HG03439 (cell line): ENCODE measurements at regions not wholly inside any gene's neighbourhood (a gene's known extent, or its start where the extent isn't known, plus 50 kb on each side); places are given as distances from the start of the nearest gene placed in this dataset.

Experiments
- ATAC-seq: cut with Tn5 transposase; IDR thresholded peaks from one replicate; pipeline ENCODE4 v1.9.1; 2021; ENCODE audit warnings: mild to moderate bottlenecking, moderate library complexity; ENCODE audit not compliant: unreplicated experiment

DNA sequence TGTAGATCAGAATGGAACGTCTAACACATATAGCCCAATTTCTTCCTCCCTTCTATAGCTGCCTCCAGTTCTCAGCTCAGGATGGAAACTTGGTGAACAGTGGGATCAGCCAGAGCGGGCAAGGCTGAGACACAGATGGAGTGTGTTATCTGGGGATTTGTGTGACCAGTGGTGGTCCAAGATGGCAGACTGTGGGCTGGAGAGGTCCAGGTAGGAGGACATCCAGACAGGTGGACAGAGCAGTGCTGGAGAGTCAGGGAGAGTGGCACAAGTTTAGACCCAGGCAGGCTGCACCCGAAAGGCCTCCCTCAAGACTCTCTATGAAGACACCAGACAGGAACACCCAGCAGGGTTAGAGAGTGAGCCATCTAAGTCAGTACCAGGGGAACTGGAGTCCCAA, 116.1 kb upstream of the CPSF6 start:
- ATAC-seq = no peak

DNA sequence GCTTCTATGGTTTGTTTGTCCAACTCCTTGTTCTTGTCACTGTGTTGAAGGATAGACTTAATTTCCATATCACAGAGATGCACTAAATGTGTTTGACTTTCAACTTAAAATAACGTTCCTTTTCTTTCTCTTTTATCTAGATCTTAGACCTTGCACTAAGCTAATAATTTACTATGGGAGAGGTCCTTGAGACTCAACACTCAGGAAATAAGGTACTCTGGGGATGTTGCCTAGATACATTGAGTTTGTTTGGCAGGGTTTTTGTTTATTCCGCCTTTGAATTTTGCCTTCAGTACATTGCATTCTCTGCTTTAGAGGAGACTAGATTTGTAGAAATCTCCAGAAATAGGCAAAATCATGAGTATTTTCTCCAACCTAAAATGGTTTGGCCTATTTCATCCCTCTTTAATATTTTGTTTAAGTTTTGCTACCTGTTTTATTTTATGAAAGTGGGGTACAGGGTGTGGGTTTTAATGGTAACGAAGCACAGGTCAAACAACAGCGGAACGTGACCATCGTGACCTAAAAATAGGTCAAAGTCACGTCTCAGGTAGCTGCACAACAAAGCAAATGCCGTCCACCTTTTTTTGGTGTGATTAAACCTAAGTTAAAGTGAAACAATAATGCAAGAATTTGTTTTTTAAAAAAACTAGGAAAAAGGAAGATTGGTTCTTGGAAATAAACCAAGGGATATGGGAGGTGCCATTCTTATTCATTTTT, 115.3 kb upstream of the CPSF6 start:
- ATAC-seq = no peak

DNA sequence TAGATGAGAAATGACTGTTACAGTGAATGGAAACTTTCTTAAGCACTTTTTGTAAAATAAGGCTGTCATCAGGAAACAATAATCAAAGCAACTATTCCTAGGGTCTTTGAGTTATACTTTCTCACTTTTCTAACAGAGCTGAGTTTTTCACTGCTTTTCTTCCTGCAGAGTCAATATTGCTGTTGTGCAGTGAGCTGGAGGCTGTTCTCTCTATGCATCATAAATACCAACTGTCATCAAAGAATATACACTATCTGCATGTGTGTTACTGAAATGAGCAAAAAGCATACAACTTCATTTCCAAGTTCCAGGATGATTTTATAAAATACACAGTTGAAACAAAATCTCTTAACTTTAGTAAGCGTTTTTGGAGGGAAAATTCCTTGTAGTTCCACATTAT, 110.4 kb upstream of the CPSF6 start:
- ATAC-seq = no peak

GRCh38 chr12:69129564-69129963, 109.8 kb upstream of the CPSF6 start:
- ATAC-seq = no peak

GRCh38 chr12:69130064-69130463, 109.3 kb upstream of the CPSF6 start:
- no peak for ATAC-seq

GRCh38 chr12:69131077-69131476, 108.3 kb upstream of the CPSF6 start:
- no peak for ATAC-seq

DNA sequence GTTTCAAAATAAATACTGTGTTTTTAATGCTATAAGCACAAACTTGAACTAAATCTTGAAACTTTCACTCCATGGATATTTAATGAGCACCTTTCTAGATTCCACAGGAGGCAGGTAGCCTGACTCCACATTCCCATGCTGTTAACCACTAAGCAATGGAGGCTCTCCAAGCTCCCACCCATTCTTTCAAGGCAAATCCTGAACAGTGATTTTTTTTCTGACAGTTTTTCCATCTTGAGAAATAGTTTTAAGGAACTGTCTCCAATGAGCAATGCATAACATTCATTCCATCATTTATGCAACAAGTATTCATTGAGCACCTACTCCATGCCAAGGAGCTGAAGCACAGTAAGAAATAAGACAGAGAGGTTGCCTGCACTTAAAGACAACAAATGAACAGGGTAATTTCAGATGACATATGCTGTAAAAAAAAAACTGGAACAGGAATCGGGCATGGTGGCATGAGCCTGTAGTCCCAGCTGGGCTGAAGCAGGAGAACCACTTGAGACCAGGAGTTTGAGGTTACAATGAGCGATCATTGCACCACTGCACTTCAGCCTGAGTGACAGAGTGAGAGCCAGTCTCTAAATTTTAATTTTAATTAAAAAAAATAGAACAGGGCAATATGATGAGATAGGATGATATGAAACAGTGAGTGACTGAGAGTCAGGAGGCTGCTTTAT, 102.3 kb upstream of the CPSF6 start:
- no peak for ATAC-seq

DNA sequence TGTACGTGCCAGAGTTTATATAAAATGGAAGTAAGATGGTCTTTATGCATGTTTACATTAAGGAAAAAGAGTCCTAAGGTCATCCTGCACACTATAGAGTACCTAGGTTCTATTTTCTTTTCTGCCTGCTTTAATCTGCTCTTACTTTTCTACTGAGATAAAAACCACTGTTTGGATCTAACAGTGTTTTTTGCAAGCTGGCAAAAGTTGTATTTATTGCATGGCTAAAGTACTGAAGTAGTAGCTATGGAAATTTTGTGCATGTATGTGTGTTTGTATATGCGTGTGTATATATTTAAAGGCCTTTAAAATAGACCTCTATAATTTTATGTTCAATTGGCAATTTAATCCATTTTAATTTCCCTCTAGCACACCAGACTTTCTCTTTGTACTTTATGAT, 98.3 kb upstream of the CPSF6 start:
- no peak for ATAC-seq

DNA sequence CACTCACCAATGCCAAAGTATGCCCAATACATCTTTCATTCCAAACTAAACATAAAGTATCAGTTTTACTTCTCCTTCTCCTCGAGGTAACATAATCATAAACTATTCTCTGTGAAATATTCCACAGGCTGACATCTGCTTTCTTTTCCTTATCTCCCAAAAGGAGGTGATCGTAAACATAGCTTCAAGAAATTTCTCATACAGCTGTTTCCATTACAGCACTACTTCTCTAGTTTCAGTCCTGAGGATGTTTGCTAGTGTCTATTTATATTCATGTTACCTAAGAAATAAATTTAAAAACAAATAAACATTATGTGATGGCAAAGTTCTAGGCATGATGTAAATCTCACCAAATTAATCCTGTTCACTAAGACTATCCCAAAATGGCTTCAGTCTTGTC, 90.1 kb upstream of the CPSF6 start:
- no peak for ATAC-seq

- no peak for ATAC-seq
Observed at GRCh38 chr12:69150083-69150795, 89.1 kb upstream of the CPSF6 start.

GRCh38 chr12:69150796-69151127, 88.6 kb upstream of the CPSF6 start:
- ATAC-seq = no peak

GRCh38 chr12:69151254-69151764, 88.1 kb upstream of the CPSF6 start:
- no peak for ATAC-seq

- ATAC-seq = peak; percentile 47
Observed at GRCh38 chr12:69154585-69155363, 84.6 kb upstream of the CPSF6 start.

DNA sequence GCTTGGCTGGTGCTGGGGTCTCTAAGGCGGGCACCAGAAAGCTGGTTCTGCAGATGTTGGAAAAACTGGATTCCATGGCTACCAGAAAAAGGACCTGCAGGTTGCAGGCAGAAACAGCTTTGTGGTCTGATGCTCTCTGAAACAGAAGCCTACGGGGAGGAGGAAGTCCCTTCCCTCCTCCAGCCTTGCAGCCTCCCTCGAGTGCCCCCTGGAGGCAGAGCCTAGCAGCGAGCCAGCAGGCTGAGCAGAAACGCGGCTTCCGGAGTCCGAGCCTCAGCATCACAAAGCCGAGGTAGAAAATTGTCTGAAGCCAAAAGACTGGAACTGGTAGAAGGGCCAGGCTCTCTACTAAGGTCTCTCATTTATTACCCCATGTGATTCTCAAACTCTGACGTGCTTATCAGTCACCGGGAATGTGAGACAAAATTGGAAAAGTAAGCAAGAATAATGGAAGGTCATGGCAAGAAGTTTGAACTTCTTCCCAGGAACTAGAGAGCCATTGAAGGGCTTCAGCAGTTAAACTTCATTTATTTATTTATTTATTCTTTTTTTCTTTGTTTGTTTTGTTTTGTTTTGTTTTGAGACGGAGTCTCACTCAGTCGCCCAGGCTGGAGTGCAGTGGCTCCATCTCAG, 82.2 kb upstream of the CPSF6 start:
- ATAC-seq = peak; percentile 92

- peak; percentile 52 for ATAC-seq
Observed at GRCh38 chr12:69161829-69162228, 77.5 kb upstream of the CPSF6 start.

GRCh38 chr12:69163681-69164362, 75.5 kb upstream of the CPSF6 start:
- no peak for ATAC-seq

- no peak for ATAC-seq
Observed at GRCh38 chr12:69167648-69168165, 71.7 kb upstream of the CPSF6 start.

GRCh38 chr12:69168363-69168762, 71.0 kb upstream of the CPSF6 start:
- no peak for ATAC-seq

DNA sequence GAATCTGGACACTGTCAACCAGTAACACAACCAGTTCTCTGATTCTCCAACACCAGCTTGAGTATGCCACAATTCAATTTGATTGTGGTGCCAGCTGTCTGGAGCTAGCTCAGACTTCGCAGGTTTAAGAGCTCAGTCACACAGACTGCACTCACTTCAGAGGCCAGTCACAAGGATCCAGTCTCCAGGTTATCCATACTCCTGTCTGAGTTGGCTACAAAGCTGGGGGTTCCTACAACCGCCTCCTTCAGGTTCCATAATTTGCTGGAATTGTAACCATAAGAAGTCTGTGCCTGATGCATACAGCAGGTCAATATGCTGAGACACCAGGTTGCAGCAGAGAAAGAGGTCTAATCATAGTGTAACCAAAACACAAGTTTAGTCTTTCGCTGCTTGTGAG, 70.5 kb upstream of the CPSF6 start:
- no peak for ATAC-seq

GRCh38 chr12:69170293-69170692, 69.1 kb upstream of the CPSF6 start:
- ATAC-seq = no peak
